ENCODE measurements at regions not wholly inside any gene's neighbourhood (a gene's known extent, or its start where the extent isn't known, plus 50 kb on each side); places are given as distances from the start of the nearest gene placed in this dataset.
A peak's percentile ranks its signal among the peaks of the same experiment; 100 is the strongest.

GRCh38 chr15:94535298-94536048 is 304.1 kb downstream of the MCTP2 start:
- no peak for DNase-seq (ENCODE audit: low spot score)

- no peak for DNase-seq (ENCODE audit: low spot score)
These were observed 305.2 kb downstream of the MCTP2 start for GRCh38 chr15:94536549-94536948.

DNA sequence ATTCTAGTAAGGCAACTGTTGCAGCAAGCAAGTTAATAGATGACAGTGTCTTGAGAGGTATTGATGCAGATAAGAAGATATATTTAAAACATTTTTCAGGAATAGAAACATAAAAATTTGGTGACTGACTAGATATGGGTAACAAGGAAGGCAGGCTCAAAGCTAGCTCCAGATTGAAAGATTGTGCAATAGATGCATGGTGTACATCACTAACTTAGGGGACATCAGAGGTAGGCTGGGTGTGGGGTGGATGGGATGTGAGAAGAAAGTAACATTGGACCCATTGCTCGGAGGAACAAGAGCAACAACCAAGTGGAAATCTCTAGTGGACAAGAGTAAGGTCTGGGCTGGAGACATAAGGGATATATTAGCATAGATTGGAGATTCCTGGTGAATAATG is 306.9 kb downstream of the MCTP2 start:
- no peak for DNase-seq (ENCODE audit: low spot score)

DNA sequence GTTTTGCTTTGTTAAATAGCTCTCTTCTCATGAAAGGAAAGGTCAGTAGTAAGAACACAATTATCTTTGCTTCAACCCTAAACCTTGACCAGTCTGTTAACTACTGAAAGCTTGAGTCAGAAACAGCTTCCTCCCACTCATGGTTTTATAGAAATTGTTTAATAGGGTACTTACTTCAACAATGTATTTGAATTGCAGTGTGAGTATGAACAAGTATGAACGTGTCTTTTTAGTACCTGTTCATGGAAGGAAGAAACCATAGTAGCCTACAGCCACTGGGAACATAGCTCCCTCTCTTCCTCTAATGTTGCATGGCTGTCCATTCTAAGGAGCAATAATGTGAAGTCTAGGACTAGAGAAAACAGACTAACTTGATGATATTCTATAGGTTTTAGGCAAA is 311.0 kb downstream of the MCTP2 start:
- no peak for DNase-seq (ENCODE audit: low spot score)

DNA sequence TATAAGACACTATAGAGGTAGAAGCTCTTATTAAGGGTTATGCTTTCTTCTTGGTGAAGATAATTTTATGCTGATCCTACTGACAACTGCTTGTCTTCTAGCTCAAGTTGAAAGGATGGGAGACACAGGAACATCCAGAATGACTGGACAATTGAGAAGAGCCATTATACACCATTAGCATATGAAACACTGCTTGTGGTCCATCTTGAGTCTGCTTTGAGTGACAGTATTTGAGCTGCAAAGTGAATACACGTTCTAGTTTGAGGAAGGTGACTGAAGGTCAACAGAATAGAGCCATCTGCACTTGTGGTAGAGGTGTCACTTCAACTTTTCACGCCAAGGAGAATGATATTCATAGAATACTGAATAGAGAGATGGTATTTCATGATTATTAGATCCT is 315.4 kb downstream of the MCTP2 start:
- no peak for DNase-seq (ENCODE audit: low spot score)

GRCh38 chr15:94547711-94548110 is 316.4 kb downstream of the MCTP2 start:
- DNase-seq (ENCODE audit: low spot score) = no peak

DNA sequence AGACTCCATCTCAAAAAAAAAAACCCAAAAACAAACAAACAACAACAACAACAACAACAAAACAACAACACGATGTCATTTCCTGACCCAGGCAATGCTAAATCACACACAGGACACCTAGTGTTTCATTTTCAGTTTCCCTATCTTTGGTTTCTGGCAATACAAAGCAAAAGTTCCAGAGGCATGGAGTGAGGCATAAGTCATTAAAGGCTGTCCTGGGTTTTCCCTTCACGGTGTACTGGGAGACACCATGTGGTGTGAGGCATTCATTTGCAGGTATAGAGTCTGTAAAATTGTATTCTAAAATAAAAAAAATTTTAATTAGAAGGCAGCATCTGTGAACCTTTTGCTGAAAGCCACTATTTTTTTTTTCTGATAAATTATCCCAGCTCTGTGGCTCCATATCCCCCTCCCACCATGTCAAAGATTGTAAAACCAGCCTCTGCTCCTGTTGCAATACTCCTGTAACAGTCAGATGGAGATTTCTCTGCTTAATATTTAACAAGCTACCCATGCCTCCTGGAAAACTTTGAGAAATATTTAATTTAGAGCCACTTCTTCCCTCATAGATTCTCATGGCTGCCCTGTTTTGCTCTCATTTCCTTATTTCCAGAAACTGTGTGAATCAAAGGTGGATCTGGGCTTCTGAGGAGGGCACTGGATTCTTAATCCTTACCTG is 324.6 kb downstream of the MCTP2 start:
- no peak for DNase-seq (ENCODE audit: low spot score)

- no peak for DNase-seq (ENCODE audit: low spot score)
These were observed 329.8 kb downstream of the MCTP2 start for GRCh38 chr15:94561036-94561689.

- no peak for DNase-seq (ENCODE audit: low spot score)
These were observed 332.1 kb downstream of the MCTP2 start for GRCh38 chr15:94563456-94563855.

- peak; percentile 15 for DNase-seq (ENCODE audit: low spot score)
These were observed 345.6 kb downstream of the MCTP2 start for GRCh38 chr15:94576889-94577533.

GRCh38 chr15:94579286-94579685 is 347.9 kb downstream of the MCTP2 start:
- no peak for DNase-seq (ENCODE audit: low spot score)

- DNase-seq (ENCODE audit: low spot score) = no peak
These were observed 349.0 kb downstream of the MCTP2 start for GRCh38 chr15:94580211-94580885.

DNA sequence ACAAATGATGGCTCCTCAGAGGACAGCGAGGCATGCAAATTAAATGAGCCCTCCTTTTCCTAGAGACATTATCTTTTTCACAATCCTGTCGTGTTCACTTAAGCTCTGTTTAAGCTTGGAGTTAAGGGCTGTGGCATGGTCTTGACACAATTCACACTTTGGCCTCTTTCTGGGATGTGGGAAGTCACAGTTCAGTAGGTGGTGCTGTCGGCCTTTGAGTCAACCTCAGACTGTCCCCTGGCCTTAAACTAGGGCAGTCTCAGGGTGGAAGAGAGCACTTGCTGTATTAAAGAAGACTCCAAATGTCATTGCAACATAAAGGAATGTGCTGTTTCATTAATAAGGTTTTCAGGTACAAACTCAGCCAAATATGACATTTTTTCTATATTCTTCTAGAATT is 351.0 kb downstream of the MCTP2 start:
- no peak for DNase-seq (ENCODE audit: low spot score)

GRCh38 chr15:94584833-94585244 is 353.5 kb downstream of the MCTP2 start:
- DNase-seq (ENCODE audit: low spot score) = no peak

DNA sequence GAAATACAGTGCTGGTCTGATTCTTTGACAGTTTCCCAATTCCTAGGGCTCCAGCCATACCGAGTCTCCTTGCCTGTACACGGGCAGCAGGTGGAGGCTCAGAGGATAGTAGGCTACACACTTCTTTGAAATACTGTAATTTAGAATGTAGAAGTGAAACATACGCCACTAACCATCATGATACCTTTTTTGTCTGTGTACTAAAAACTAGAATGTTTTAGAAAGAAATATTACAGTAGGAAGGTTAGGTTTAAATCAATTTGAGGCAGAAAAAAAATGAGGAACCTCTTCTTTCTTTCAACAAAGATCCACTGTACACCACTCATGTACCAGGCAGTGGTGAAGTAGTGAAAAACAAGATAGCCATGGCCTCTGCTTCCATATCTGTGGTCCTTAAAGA is 354.7 kb downstream of the MCTP2 start:
- DNase-seq (ENCODE audit: low spot score) = no peak

- no peak for DNase-seq (ENCODE audit: low spot score)
These were observed 355.8 kb downstream of the MCTP2 start for GRCh38 chr15:94587113-94587512.

DNA sequence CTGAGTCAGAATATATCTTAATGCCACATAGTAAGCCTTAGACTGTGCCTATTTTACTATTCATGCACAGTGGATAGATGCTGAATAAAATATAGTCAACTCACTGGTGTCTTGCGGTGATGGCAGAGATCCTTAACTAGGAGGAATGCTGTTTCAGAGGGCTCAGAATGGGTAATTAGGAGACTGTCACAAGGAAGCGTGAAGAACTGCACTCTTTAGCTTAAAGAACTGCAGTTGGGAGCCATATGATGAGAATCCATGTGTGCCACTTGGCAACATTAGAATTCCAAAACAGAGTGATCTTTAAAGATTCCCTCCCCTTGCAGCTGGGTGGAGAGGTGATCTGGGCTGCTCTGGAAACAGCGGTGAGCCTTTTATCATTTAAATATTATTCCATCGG is 357.6 kb downstream of the MCTP2 start:
- DNase-seq (ENCODE audit: low spot score) = no peak

GRCh38 chr15:94592495-94592894 is 361.1 kb downstream of the MCTP2 start:
- DNase-seq (ENCODE audit: low spot score) = no peak

DNA sequence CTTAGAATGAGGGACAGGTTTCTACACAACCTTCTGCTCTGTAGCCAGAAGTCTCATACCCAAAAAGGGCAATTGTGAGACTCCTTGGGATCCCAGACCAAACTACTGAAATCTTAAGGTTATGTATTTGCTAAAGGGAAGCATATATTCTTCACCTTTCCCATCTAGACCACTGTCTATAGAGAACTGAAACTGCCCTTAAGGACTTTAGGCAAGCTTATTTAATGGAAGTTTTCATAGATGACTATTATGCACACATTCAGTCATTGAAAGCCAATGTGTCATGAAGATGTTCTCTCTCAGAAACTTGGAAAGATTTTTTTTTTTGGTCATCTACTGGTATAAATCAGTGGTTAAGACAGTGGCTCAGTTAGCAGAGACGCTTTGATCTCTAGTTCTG is 365.3 kb downstream of the MCTP2 start:
- DNase-seq (ENCODE audit: low spot score) = no peak

DNA sequence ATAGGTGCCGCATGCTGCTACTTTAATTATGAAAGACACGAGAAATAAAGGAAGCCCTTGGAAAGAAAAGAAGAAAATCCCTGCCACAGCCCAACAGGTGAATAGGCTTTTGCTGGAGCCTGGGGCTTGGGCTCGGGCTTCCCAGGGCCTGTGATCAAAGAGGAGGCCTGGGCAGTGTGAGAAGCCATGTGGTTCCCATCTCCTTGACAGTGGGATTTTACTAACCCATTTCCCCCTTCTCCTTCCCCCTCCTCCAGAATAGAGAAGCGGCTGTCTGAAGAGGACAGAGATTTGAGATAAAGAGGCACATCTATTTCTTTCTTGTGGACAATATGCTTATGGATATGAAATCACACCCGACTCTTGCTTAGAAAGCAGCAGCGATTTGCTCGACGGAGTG is 369.1 kb downstream of the MCTP2 start:
- no peak for DNase-seq (ENCODE audit: low spot score)

- no peak for DNase-seq (ENCODE audit: low spot score)
These were observed 371.6 kb downstream of the MCTP2 start for GRCh38 chr15:94602754-94603470.

- DNase-seq (ENCODE audit: low spot score) = no peak
These were observed 374.9 kb downstream of the MCTP2 start for GRCh38 chr15:94606286-94606685.
